ENCODE measurements at regions not wholly inside any gene's neighbourhood (a gene's known extent, or its start where the extent isn't known, plus 50 kb on each side); places are given as distances from the start of the nearest gene placed in this dataset.

DNA sequence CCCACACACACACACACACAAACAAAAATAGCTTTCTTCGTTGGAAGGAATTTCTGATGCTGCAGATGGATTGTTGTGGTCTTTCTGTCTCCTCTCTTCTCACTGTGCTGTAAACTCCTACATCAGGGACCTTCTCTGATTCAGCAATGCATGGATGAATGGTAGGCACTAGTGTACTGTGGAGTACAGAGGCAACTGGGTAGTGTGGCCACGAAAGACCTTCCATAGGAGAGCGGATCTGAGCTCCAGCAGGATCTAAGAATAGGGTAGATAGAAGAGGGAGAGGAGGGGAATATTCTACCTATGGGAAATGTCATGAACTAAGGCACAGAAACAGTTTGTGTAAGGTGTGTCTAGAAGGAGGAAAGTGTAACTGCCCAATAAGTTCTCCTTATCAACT is 266.8 kb downstream of the MYCN start:
- no peaks in the 10 kb centered on the region for H3K9me3 ChIP-seq (ENCODE audit: low read length)
- no peak overlapping the region for H3K27ac ChIP-seq (ENCODE audit: low read length)
- TF ChIP-seq SMC3 (conservative IDR thresholded peaks at IDR 0.05; ENCODE audit: poor library complexity) (no peak), MXI1 (conservative IDR thresholded peaks at IDR 0.05; ENCODE audit: poor library complexity, severe bottlenecking) (no peak), RAD21 (conservative IDR thresholded peaks at IDR 0.05) (no peak), POLR2AphosphoS5 (IDR thresholded peaks at IDR 0.05) (no peak), EZH2 (IDR thresholded peaks at IDR 0.05; ENCODE audit: borderline replicate concordance, insufficient read depth, low read length, poor library complexity, severe bottlenecking) (no peak), EP300 (conservative IDR thresholded peaks at IDR 0.05; ENCODE audit: poor library complexity, severe bottlenecking) (no peak), TAF1 (IDR thresholded peaks at IDR 0.05; ENCODE audit: low read depth) (no peak), CTCF (IDR thresholded peaks at IDR 0.05; ENCODE audit: poor library complexity, severe bottlenecking) (no peak)
- TF ChIP-seq, protein P1, sequence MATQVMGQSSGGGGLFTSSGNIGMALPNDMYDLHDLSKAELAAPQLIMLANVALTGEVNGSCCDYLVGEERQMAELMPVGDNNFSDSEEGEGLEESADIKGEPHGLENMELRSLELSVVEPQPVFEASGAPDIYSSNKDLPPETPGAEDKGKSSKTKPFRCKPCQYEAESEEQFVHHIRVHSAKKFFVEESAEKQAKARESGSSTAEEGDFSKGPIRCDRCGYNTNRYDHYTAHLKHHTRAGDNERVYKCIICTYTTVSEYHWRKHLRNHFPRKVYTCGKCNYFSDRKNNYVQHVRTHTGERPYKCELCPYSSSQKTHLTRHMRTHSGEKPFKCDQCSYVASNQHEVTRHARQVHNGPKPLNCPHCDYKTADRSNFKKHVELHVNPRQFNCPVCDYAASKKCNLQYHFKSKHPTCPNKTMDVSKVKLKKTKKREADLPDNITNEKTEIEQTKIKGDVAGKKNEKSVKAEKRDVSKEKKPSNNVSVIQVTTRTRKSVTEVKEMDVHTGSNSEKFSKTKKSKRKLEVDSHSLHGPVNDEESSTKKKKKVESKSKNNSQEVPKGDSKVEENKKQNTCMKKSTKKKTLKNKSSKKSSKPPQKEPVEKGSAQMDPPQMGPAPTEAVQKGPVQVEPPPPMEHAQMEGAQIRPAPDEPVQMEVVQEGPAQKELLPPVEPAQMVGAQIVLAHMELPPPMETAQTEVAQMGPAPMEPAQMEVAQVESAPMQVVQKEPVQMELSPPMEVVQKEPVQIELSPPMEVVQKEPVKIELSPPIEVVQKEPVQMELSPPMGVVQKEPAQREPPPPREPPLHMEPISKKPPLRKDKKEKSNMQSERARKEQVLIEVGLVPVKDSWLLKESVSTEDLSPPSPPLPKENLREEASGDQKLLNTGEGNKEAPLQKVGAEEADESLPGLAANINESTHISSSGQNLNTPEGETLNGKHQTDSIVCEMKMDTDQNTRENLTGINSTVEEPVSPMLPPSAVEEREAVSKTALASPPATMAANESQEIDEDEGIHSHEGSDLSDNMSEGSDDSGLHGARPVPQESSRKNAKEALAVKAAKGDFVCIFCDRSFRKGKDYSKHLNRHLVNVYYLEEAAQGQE (IDR thresholded peaks at IDR 0.05; ENCODE audit: borderline replicate concordance), result no peak
- H3K9me2 ChIP-seq (ENCODE audit: insufficient read depth, low read length), result no peaks in the 10 kb centered on the region
- H3F3A ChIP-seq (ENCODE audit: insufficient read depth, low read length, poor library complexity, severe bottlenecking), result no peaks in the 10 kb centered on the region
- no peak overlapping the region for H3K4me2 ChIP-seq (ENCODE audit: low read length)
- H3K27me3 ChIP-seq (ENCODE audit: insufficient read depth, low read depth, low read length), result no peaks in the 10 kb centered on the region
- H3K9ac ChIP-seq (ENCODE audit: low read length), result no peak overlapping the region
- H3K79me2 ChIP-seq (replicated peaks; ENCODE audit: insufficient read depth, low read length), result no peaks in the 10 kb centered on the region
- no peak overlapping the region for H3K4me3 ChIP-seq (ENCODE audit: low read length)
- H3K36me3 ChIP-seq (ENCODE audit: insufficient read depth, low read length), result no peaks in the 10 kb centered on the region
- H4K20me1 ChIP-seq (ENCODE audit: insufficient read depth), result no peaks in the 10 kb centered on the region
- no peak overlapping the region for H2AFZ ChIP-seq (ENCODE audit: low read depth, low read length)

DNA sequence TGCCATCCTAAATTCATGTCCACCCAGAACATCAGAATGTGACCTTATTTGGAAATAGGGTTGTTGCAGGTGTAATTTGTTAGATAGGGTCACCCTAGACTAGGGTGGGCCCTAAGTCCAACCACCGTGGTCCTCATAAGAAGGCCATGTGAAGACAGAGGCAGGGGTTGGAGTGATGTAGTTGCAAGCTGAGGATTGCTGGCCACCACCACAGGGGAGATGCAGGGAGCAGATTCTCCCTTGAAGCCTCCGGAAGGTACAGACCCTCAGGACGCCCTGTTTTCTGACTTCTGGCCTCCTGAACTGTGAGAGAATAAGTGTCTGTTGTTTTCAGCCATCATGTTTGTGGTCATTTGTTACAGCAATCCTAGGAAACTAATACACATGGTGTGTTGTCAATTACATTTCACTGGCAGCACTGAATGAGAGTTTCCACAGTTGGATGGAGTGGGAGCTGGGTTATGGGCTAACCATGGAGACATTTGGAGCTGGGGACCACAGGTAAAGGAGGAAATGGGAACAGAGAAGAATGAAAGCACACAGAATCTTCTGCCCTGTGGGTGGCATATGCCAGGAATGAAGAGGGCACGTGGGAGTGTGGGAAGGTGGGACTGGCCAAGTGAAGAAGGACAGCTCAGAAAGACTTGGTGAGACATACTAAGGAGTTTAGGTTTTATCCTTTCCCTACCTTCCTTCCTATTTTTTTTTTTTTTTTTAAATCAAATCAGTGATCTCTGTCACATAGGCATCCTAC is 266.0 kb downstream of the MYCN start:
- H3F3A ChIP-seq (ENCODE audit: insufficient read depth, low read length, poor library complexity, severe bottlenecking), result no peaks in the 10 kb centered on the region
- no peaks in the 10 kb centered on the region for H3K9me3 ChIP-seq (ENCODE audit: low read length)
- no peak overlapping the region for H3K4me3 ChIP-seq (ENCODE audit: low read length)
- H3K4me2 ChIP-seq (ENCODE audit: low read length), result no peak overlapping the region
- TF ChIP-seq, protein P1 (IDR thresholded peaks at IDR 0.05; ENCODE audit: borderline replicate concordance), result no peak
- TF ChIP-seq EZH2 (IDR thresholded peaks at IDR 0.05; ENCODE audit: borderline replicate concordance, insufficient read depth, low read length, poor library complexity, severe bottlenecking) (no peak), MXI1 (conservative IDR thresholded peaks at IDR 0.05; ENCODE audit: poor library complexity, severe bottlenecking) (no peak), EP300 (conservative IDR thresholded peaks at IDR 0.05; ENCODE audit: poor library complexity, severe bottlenecking) (no peak), TAF1 (IDR thresholded peaks at IDR 0.05; ENCODE audit: low read depth) (no peak), RAD21 (conservative IDR thresholded peaks at IDR 0.05) (no peak), CTCF (IDR thresholded peaks at IDR 0.05; ENCODE audit: poor library complexity, severe bottlenecking) (no peak), SMC3 (conservative IDR thresholded peaks at IDR 0.05; ENCODE audit: poor library complexity) (no peak), POLR2AphosphoS5 (IDR thresholded peaks at IDR 0.05) (no peak)
- H2AFZ ChIP-seq (ENCODE audit: low read depth, low read length), result no peak overlapping the region
- no peaks in the 10 kb centered on the region for H3K79me2 ChIP-seq (replicated peaks; ENCODE audit: insufficient read depth, low read length)
- no peak overlapping the region for H3K27ac ChIP-seq (ENCODE audit: low read length)
- no peaks in the 10 kb centered on the region for H3K27me3 ChIP-seq (ENCODE audit: insufficient read depth, low read depth, low read length)
- H4K20me1 ChIP-seq (ENCODE audit: insufficient read depth), result no peaks in the 10 kb centered on the region
- H3K9ac ChIP-seq (ENCODE audit: low read length), result no peak overlapping the region
- H3K36me3 ChIP-seq (ENCODE audit: insufficient read depth, low read length), result no peaks in the 10 kb centered on the region
- no peaks in the 10 kb centered on the region for H3K9me2 ChIP-seq (ENCODE audit: insufficient read depth, low read length)
